Naive thymus-derived CD4-positive, alpha-beta T cell (primary cell): ENCODE measurements at regions not wholly inside any gene's neighbourhood (a gene's known extent, or its start where the extent isn't known, plus 50 kb on each side); places are given as distances from the start of the nearest gene placed in this dataset.

Experiments used
- ATAC-seq: fragments of 150-1000 bp; cut with Tn5 transposase; 2 replicates; pipeline ENCODE4 v1.10.0; 2021; ENCODE audit warnings: mild to moderate bottlenecking, moderate library complexity
- CTCF ChIA-PET: fragments of 350-600 bp; sonication (Branson Sonifier 250); formaldehyde crosslinking; loops from one replicate; lab custom pipeline; 2021; ENCODE audit warnings: antibody characterized with exemption; lab: Charles Lee
- POLR2A ChIA-PET: fragments of 350-600 bp; sonication (Branson Sonifier 250); formaldehyde crosslinking; loops from one replicate; lab custom pipeline; 2021; ENCODE audit warnings: antibody characterized with exemption, inconsistent platforms; lab: Charles Lee
- DNase-seq, 9 donors: peaks; one replicate each; pipeline versions ENCODE4 v3.0.0 to v3.0.0-alpha.2; 2020 to 2022; ENCODE audit warnings: mixed read lengths in 1 of 9
- H3K27ac ChIP-seq: one replicate; pipeline ENCODE4 v1.7.0; 2013; ENCODE audit warnings: mild to moderate bottlenecking, low read depth, low read length, moderate library complexity
- H3K27me3 ChIP-seq, 2 donors: one replicate each; pipeline ENCODE4 v1.7.0; 2013; ENCODE audit warnings: low read length in 2 of 2, mild to moderate bottlenecking in 2 of 2, moderate library complexity in 2 of 2; ENCODE audit not compliant: control insufficient read depth in 2 of 2, insufficient read depth in 2 of 2
- H3K36me3 ChIP-seq, 3 experiments: 1 replicate in 2 of 3; 2 replicates in 1 of 3; pipeline ENCODE4 v1.7.0; 2013; ENCODE audit warnings: low read length in 3 of 3, mild to moderate bottlenecking in 3 of 3, moderate library complexity in 1 of 3; ENCODE audit not compliant: insufficient read depth in 3 of 3, control insufficient read depth in 2 of 3
- H3K4me1 ChIP-seq, 2 donors: one replicate each; pipeline ENCODE4 v1.7.0; 2013; ENCODE audit warnings: low read length in 2 of 2, mild to moderate bottlenecking in 2 of 2, moderate library complexity in 1 of 2; ENCODE audit not compliant: control insufficient read depth in 2 of 2, insufficient read depth in 2 of 2
- H3K4me3 ChIP-seq: 2 replicates; pipeline ENCODE4 v1.7.0; 2013; ENCODE audit warnings: mild to moderate bottlenecking, low read length
- H3K9me3 ChIP-seq, 3 experiments: 1 replicate in 2 of 3; 2 replicates in 1 of 3; pipeline ENCODE4 v1.7.0; 2013; ENCODE audit warnings: low read length in 3 of 3; ENCODE audit not compliant: control insufficient read depth in 2 of 3
- H3K27ac Mint-ChIP-seq, 9 donors: one replicate each; pipeline ENCODE4 v1.8.0; 2020 to 2022; ENCODE audit warnings: mixed read lengths in 9 of 9, mild to moderate bottlenecking in 8 of 9, moderate library complexity in 5 of 9, inconsistent platforms in 2 of 9
- H3K27me3 Mint-ChIP-seq, 5 donors: one replicate each; pipeline ENCODE4 v1.8.0; 2021 to 2022; ENCODE audit warnings: mixed read lengths in 5 of 5, mild to moderate bottlenecking in 1 of 5
- H3K36me3 Mint-ChIP-seq, 5 donors: one replicate each; pipeline ENCODE4 v1.8.0; 2020 to 2022; ENCODE audit warnings: mixed read lengths in 5 of 5, mild to moderate bottlenecking in 3 of 5, inconsistent platforms in 1 of 5
- H3K4me1 Mint-ChIP-seq, 7 donors: one replicate each; pipeline ENCODE4 v1.8.0; 2020 to 2022; ENCODE audit warnings: mixed read lengths in 7 of 7, mild to moderate bottlenecking in 3 of 7, inconsistent platforms in 1 of 7
- H3K4me3 Mint-ChIP-seq, 10 donors: one replicate each; pipeline ENCODE4 v1.8.0; 2020 to 2022; ENCODE audit warnings: mild to moderate bottlenecking in 10 of 10, mixed read lengths in 10 of 10, moderate library complexity in 6 of 10, inconsistent platforms in 2 of 10
- H3K9me3 Mint-ChIP-seq, 11 donors: one replicate each; pipeline ENCODE4 v1.8.0; 2020 to 2022; ENCODE audit warnings: mixed read lengths in 11 of 11, mild to moderate bottlenecking in 4 of 11, inconsistent platforms in 1 of 11, moderate library complexity in 1 of 11
- intact Hi-C, 2 donors: fragments of 100-400 bp; cut with micrococcal nuclease; formaldehyde crosslinking; loops; one replicate each; pipeline ENCODE4 v1.15.1; 2023

DNA sequence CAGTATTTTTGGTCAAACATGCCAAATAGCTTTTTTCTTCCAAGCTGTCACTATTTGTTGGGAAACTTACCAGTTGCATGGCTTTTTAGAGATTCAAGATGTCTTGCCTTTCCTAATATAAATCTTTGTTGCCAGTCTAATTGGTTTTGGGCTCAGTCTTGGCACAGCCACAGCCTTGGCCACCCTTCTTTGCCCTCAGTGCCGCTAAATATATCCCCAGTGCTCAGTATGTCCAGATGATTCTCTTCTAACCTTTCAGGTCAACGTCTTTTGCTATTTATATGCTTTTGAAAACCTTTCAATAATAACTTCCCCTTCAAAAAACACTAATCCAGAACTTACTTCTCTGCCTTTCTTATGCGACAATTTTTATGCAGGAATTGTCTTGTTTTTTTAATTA lies 483.1 kb upstream of the ZFHX3 start:
- no peaks in the 10 kb centered on the region for H3K27me3 ChIP-seq
- Mint-ChIP-seq H3K27ac (no peak overlapping the region), H3K27me3 (peaks cover 0 to 15% (median 0%) of the 10 kb centered on the region in 5 donors), H3K36me3 (no peaks in the 10 kb centered on the region), H3K9me3 (peaks cover 0 to 20% (median 3%) of the 10 kb centered on the region in 11 donors), H3K4me3 (no peak overlapping the region), H3K4me1 (no peaks in the 10 kb centered on the region)
- ChIA-PET CTCF (no interaction called here), POLR2A (no interaction called here)
- H3K4me1 ChIP-seq = no peaks in the 10 kb centered on the region
- no peak overlapping the region for H3K4me3 ChIP-seq
- H3K36me3 ChIP-seq = no peaks in the 10 kb centered on the region
- H3K9me3 ChIP-seq = no peaks in the 10 kb centered on the region
- no peak for ATAC-seq
- no peak for DNase-seq
- H3K27ac ChIP-seq = no peak overlapping the region
- intact Hi-C loops = no loop called here

- H3K4me1 Mint-ChIP-seq = no peaks in the 10 kb centered on the region
- no peaks in the 10 kb centered on the region for H3K4me1 ChIP-seq
- peaks cover 0 to 20% (median 3%) of the 10 kb centered on the region in 11 donors for H3K9me3 Mint-ChIP-seq
Observed at GRCh38 chr16:73530529-73530928, 482.6 kb upstream of the ZFHX3 start.

DNA sequence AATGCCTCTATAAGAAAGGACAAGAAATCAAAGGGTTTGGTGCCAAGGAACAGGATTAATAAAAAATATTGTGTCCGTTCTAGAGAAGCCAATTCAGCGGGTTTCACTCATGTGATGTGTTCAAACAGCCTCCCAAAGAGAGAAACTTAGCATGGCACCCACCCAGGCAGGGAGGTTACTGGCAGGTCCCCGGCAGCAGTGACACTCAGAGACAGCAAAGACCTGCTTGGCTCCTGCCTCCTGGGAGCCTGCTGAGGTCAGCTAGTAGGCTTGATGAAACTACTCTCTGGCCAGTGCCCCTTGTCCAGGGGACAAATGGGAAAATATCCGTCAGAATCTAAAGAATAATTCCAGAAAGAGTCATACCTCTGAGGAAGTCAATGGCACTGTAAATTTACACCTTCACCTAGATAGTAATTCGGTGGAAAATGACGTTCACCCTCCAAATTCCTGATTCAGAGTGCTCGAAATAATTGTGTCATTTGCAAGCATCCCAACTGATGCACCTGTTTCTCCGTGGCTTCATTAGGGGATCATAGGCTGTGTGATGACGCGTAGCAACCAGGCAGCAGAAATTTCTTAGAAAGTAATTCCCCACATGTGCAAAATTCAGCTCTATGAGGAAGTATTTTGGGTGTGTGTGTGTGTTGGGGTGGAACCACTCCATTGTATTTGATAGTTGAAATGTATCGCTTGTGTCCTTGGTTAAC lies 481.5 kb upstream of the ZFHX3 start:
- Histone ChIP-seq H3K36me3 (no peaks in the 10 kb centered on the region), H3K9me3 (no peaks in the 10 kb centered on the region), H3K27ac (no peak overlapping the region), H3K27me3 (no peaks in the 10 kb centered on the region), H3K4me1 (no peaks in the 10 kb centered on the region), H3K4me3 (no peak overlapping the region)
- DNase-seq (no peak), ATAC-seq (no peak)
- Mint-ChIP-seq H3K27me3 (peaks cover 0 to 15% (median 4%) of the 10 kb centered on the region in 5 donors), H3K27ac (no peak overlapping the region), H3K9me3 (peaks cover 0 to 20% (median 3%) of the 10 kb centered on the region in 11 donors), H3K4me1 (no peaks in the 10 kb centered on the region), H3K36me3 (no peaks in the 10 kb centered on the region), H3K4me3 (no peak overlapping the region)
- CTCF ChIA-PET = no interaction called here
- intact Hi-C loops = no loop called here
- POLR2A ChIA-PET = no interaction called here

More at GRCh38 chr16:73530529-73530928, 482.6 kb upstream of the ZFHX3 start:
- CTCF ChIA-PET = no interaction called here
- no peak overlapping the region for H3K27ac ChIP-seq
- no peak overlapping the region for H3K4me3 ChIP-seq
- H3K27me3 Mint-ChIP-seq = peaks cover 0 to 15% (median 0%) of the 10 kb centered on the region in 5 donors
- H3K36me3 ChIP-seq = no peaks in the 10 kb centered on the region
- H3K9me3 ChIP-seq = no peaks in the 10 kb centered on the region
- DNase-seq (no peak), ATAC-seq (no peak)
- no peak overlapping the region for H3K27ac Mint-ChIP-seq
- no peaks in the 10 kb centered on the region for H3K27me3 ChIP-seq
- POLR2A ChIA-PET = no interaction called here
- H3K36me3 Mint-ChIP-seq = no peaks in the 10 kb centered on the region
- H3K4me3 Mint-ChIP-seq = no peak overlapping the region
- intact Hi-C loops = no loop called here

- Mint-ChIP-seq H3K4me1 (no peaks in the 10 kb centered on the region), H3K36me3 (no peaks in the 10 kb centered on the region), H3K27me3 (peaks cover 0 to 8% (median 1%) of the 10 kb centered on the region in 5 donors), H3K4me3 (no peak overlapping the region), H3K9me3 (peaks cover 0 to 6% (median 1%) of the 10 kb centered on the region in 11 donors), H3K27ac (no peak overlapping the region)
- Histone ChIP-seq H3K4me3 (no peak overlapping the region), H3K9me3 (no peaks in the 10 kb centered on the region), H3K4me1 (no peaks in the 10 kb centered on the region), H3K27ac (no peak overlapping the region), H3K36me3 (no peaks in the 10 kb centered on the region), H3K27me3 (no peaks in the 10 kb centered on the region)
- DNase-seq (no peak), ATAC-seq (no peak)
- ChIA-PET POLR2A (no interaction called here), CTCF (no interaction called here)
- intact Hi-C loops = no loop called here
Observed at GRCh38 chr16:73527187-73527586, 479.3 kb upstream of the ZFHX3 start.

DNA sequence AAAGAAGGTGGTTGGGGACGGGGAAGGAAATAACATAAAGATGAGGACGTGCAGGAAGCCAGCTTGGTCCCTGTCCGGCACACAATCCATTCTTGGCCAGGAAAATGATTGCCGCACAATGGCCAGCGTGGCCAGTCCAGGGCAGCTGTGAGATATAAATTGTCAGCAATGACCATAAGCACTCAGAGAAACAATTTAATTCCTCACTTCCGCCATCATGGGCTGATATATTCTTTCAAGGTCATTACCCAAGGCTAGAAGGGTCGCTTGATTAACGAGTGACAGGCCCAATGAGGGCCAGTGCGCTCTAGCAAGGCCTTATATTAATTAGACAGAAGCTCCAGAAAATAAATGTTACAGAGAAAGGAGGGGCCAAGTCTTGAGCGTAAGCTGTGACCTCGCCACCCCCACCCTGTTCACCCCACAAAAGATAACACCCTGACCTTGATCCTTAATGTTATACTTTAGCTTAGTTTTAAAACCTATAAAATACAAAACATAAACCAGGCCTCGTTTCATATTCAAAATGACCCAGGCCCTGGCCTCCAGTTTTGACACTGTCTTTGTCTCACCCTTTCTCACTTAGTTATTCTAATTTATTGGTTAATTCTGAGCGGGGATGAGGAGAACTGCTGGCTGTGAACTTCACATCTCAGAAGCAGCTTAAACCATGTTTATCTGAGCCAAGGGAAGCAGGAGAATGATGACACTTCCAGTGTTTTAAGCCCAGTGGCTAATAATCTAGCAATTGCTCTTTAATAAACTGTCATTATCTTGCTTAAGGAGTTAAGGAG lies 478.3 kb upstream of the ZFHX3 start:
- H3K9me3 Mint-ChIP-seq = peaks cover 0 to 6% (median 1%) of the 10 kb centered on the region in 11 donors
- no peaks in the 10 kb centered on the region for H3K36me3 ChIP-seq
- no peak overlapping the region for H3K27ac Mint-ChIP-seq
- H3K27ac ChIP-seq = no peak overlapping the region
- intact Hi-C loops = no loop called here
- peaks cover 0 to 8% (median 4%) of the 10 kb centered on the region in 5 donors for H3K27me3 Mint-ChIP-seq
- H3K4me1 Mint-ChIP-seq = no peaks in the 10 kb centered on the region
- H3K36me3 Mint-ChIP-seq = no peaks in the 10 kb centered on the region
- no peaks in the 10 kb centered on the region for H3K27me3 ChIP-seq
- no peaks in the 10 kb centered on the region for H3K4me1 ChIP-seq
- no peak overlapping the region for H3K4me3 ChIP-seq
- no peak for DNase-seq
- no peak for ATAC-seq
- CTCF ChIA-PET = no interaction called here
- POLR2A ChIA-PET = no interaction called here
- no peaks in the 10 kb centered on the region for H3K9me3 ChIP-seq
- no peak overlapping the region for H3K4me3 Mint-ChIP-seq

DNA sequence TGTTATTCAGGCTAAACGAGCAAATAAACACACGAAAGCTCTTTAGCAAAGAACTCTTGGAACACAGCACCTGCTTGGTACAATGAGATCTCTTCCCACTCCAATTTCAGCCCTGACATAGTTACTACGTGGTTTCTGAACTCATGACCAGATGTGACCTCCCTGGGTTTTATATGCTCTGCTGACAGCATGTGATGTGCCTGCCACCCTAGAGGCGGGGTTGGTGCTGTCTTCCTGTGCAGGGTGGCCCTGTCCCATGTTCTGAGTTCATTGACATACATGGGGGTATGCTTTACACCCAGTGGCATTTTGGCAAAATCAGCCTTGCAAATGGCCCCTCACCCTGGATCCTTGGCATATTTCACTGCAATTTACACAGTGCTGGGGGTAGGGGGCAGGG lies 475.3 kb upstream of the ZFHX3 start:
- Histone ChIP-seq H3K9me3 (no peaks in the 10 kb centered on the region), H3K4me3 (no peak overlapping the region), H3K27ac (no peak overlapping the region), H3K27me3 (no peaks in the 10 kb centered on the region), H3K36me3 (no peaks in the 10 kb centered on the region), H3K4me1 (no peaks in the 10 kb centered on the region)
- no peaks in the 10 kb centered on the region for H3K36me3 Mint-ChIP-seq
- ATAC-seq (no peak), DNase-seq (no peak)
- no peak overlapping the region for H3K4me3 Mint-ChIP-seq
- CTCF ChIA-PET = no interaction called here
- peaks cover 0 to 5% (median 0%) of the 10 kb centered on the region in 11 donors for H3K9me3 Mint-ChIP-seq
- POLR2A ChIA-PET = interaction anchor here (0.5 kb wide), 1 partner anchor 47 kb away, joined by 3 read pairs; no protein-coding TSS in a partner anchor
- H3K4me1 Mint-ChIP-seq = no peaks in the 10 kb centered on the region
- no peak overlapping the region for H3K27ac Mint-ChIP-seq
- intact Hi-C loops = no loop called here
- H3K27me3 Mint-ChIP-seq = peaks cover 0 to 9% (median 4%) of the 10 kb centered on the region in 5 donors
